Endothelial cell of umbilical vein (primary cell): ENCODE measurements at regions not wholly inside any gene's neighbourhood (a gene's known extent, or its start where the extent isn't known, plus 50 kb on each side); places are given as distances from the start of the nearest gene placed in this dataset.

Experiments used
- BruUV-seq: library from RNA; stranded (reverse); fragments of 400-500 nt; replicated peaks from 2 replicates; lab custom pipeline; 2021; lab: Mats Ljungman, UMichigan
- CTCF ChIA-PET: fragments of 300-600, 350-600 bp; sonication (Branson Sonifier 250); formaldehyde crosslinking; loops from one replicate; lab custom pipeline; 2021; ENCODE audit warnings: antibody characterized with exemption, inconsistent platforms; lab: Charles Lee
- POLR2A ChIA-PET: fragments of 300-600, 350-600 bp; sonication (Branson Sonifier 250); formaldehyde crosslinking; loops from one replicate; lab custom pipeline; 2021; ENCODE audit warnings: antibody characterized with exemption, inconsistent platforms; lab: Charles Lee
- DNase-seq: peaks from one replicate; pipeline ENCODE4 v3.0.0-alpha.2; 2011; ENCODE audit warnings: low read depth, low spot score
- FAIRE-seq: peaks from 2 replicates; lab custom pipeline; 2011; peaks lifted over from hg19 to GRCh38; lab: Jason Lieb, UNC
- H2AFZ ChIP-seq: 2 replicates; pipeline ENCODE4 v1.6.0; 2012; ENCODE audit warnings: low read depth, low read length, control low read depth, inconsistent platforms
- H3K27ac ChIP-seq: 2 replicates; pipeline ENCODE4 v1.5.1; 2011; ENCODE audit warnings: low read depth, mild to moderate bottlenecking, control low read depth, low read length, moderate library complexity; ENCODE audit not compliant: insufficient read depth
- H3K27me3 ChIP-seq, 2 experiments: 2 replicates each; pipeline versions ENCODE4 v1.6.0 to v1.6.1; 2011; ENCODE audit warnings: low read length in 2 of 2, mixed read lengths in 1 of 2; ENCODE audit not compliant: control insufficient read depth in 2 of 2, insufficient read depth in 2 of 2
- H3K36me3 ChIP-seq, 2 experiments: 2 replicates in 1 of 2; 3 replicates in 1 of 2; pipeline ENCODE4 v1.5.1; 2011; ENCODE audit warnings: low read length in 2 of 2, mild to moderate bottlenecking in 1 of 2, moderate library complexity in 1 of 2; ENCODE audit not compliant: control insufficient read depth in 2 of 2, insufficient read depth in 2 of 2; ENCODE audit errors: extremely low read depth in 1 of 2
- H3K4me1 ChIP-seq: 3 replicates; pipeline ENCODE4 v1.5.1; 2011; ENCODE audit warnings: mild to moderate bottlenecking, low read length; ENCODE audit not compliant: control insufficient read depth, insufficient read depth; ENCODE audit errors: extremely low read depth
- H3K4me2 ChIP-seq: 2 replicates; pipeline ENCODE4 v1.6.1; 2011; ENCODE audit warnings: low read length, control low read depth, mixed read lengths; ENCODE audit not compliant: insufficient read depth
- H3K4me3 ChIP-seq, 3 experiments: fragments of 200-600 bp in 1 of 3; sonication (generic), shearing (Covaris generic) in 1 of 3; replicated peaks in 1 of 3; 2 replicates each; pipeline ENCODE4 v1.5.1; 2011 to 2016; ENCODE audit warnings: control low read depth in 3 of 3, low read length in 3 of 3, mild to moderate bottlenecking in 2 of 3, inconsistent platforms in 1 of 3, low read depth in 1 of 3, moderate library complexity in 1 of 3; ENCODE audit not compliant: insufficient read depth in 1 of 3
- H3K79me2 ChIP-seq: 2 replicates; pipeline ENCODE4 v1.6.0; 2012; ENCODE audit warnings: low read length, inconsistent platforms; ENCODE audit not compliant: control insufficient read depth, insufficient read depth
- H3K9ac ChIP-seq: replicated peaks from 2 replicates; pipeline ENCODE3; 2011; ENCODE audit warnings: low read length, control low read depth; ENCODE audit not compliant: insufficient read depth; ENCODE audit errors: extremely low read depth
- H3K9me1 ChIP-seq: replicated peaks from 3 replicates; pipeline ENCODE4 v1.6.0; 2011; ENCODE audit warnings: mild to moderate bottlenecking, low read length; ENCODE audit not compliant: control insufficient read depth, insufficient read depth; ENCODE audit errors: extremely low read depth
- H3K9me3 ChIP-seq: replicated peaks from 2 replicates; pipeline ENCODE4 v1.5.1; 2012; ENCODE audit warnings: low read length, inconsistent platforms; ENCODE audit not compliant: control insufficient read depth, insufficient read depth
- H4K20me1 ChIP-seq: replicated peaks from 2 replicates; pipeline ENCODE3; 2011; ENCODE audit warnings: mild to moderate bottlenecking, low read length; ENCODE audit not compliant: control insufficient read depth, insufficient read depth; ENCODE audit errors: extremely low read depth
- EZH2 ChIP-seq: IDR thresholded peaks from 2 replicates; pipeline ENCODE4 v1.6.1; 2012; ENCODE audit warnings: borderline replicate concordance, low read depth, mild to moderate bottlenecking, moderate library complexity, low read length, inconsistent platforms; ENCODE audit not compliant: severe bottlenecking
- FOS ChIP-seq: IDR thresholded peaks from 2 replicates; pipeline ENCODE4 v1.6.1; 2011; ENCODE audit warnings: mild to moderate bottlenecking, low read length, moderate library complexity, borderline replicate concordance; ENCODE audit not compliant: insufficient read depth
- GATA2 ChIP-seq: IDR thresholded peaks from 2 replicates; pipeline ENCODE4 v1.7.0; 2011; ENCODE audit warnings: low read depth, mild to moderate bottlenecking, moderate library complexity, mixed read lengths, low read length; ENCODE audit not compliant: insufficient read length, insufficient read depth
- JUN ChIP-seq: IDR thresholded peaks from 2 replicates; pipeline ENCODE4 v1.6.1; 2011; ENCODE audit warnings: borderline replicate concordance, low read depth; ENCODE audit not compliant: insufficient read length, insufficient read depth
- MYC ChIP-seq: IDR thresholded peaks from one replicate; pipeline ENCODE4 v1.6.1; 2011; ENCODE audit warnings: mild to moderate bottlenecking, low read depth, low read length
- POLR2A ChIP-seq: IDR thresholded peaks from 2 replicates; pipeline ENCODE4 v1.6.1; 2012; ENCODE audit warnings: low read depth, mild to moderate bottlenecking, control low read depth, low read length
- POLR2AphosphoS5 ChIP-seq: IDR thresholded peaks from 2 replicates; pipeline ENCODE4 v1.6.1; 2012; ENCODE audit warnings: low read depth, mild to moderate bottlenecking, control low read depth, low read length, moderate library complexity; ENCODE audit not compliant: insufficient read depth
- dilution Hi-C: fragments of 300-500 bp; cut with MboI; formaldehyde crosslinking; loops from one replicate; pipeline ENCODE4 v1.15.0; 2019; ENCODE audit warnings: low sequenced_read_pairs; ENCODE audit not compliant: extremely low pct_ligation_motif_present
- intact Hi-C: fragments of 100-400 bp; cut with micrococcal nuclease; formaldehyde crosslinking; loops from one replicate; pipeline ENCODE4 v1.10.0; 2022
- TF ChIP-seq, protein P1 (sequence below), 2 donors: IDR thresholded peaks; 1 replicate in 1 of 2; 2 replicates in 1 of 2; pipeline ENCODE4 v1.5.1; 2011; ENCODE audit warnings: low read length in 2 of 2, mild to moderate bottlenecking in 2 of 2, moderate library complexity in 2 of 2, control low read depth in 1 of 2, inconsistent platforms in 1 of 2, low read depth in 1 of 2; ENCODE audit not compliant: insufficient read depth in 1 of 2; ENCODE audit errors: extremely low read depth in 1 of 2
- TF ChIP-seq, protein P2 (sequence below): IDR thresholded peaks from 2 replicates; pipeline ENCODE4 v1.6.1; 2011; ENCODE audit not compliant: insufficient read depth, insufficient read length

DNA sequence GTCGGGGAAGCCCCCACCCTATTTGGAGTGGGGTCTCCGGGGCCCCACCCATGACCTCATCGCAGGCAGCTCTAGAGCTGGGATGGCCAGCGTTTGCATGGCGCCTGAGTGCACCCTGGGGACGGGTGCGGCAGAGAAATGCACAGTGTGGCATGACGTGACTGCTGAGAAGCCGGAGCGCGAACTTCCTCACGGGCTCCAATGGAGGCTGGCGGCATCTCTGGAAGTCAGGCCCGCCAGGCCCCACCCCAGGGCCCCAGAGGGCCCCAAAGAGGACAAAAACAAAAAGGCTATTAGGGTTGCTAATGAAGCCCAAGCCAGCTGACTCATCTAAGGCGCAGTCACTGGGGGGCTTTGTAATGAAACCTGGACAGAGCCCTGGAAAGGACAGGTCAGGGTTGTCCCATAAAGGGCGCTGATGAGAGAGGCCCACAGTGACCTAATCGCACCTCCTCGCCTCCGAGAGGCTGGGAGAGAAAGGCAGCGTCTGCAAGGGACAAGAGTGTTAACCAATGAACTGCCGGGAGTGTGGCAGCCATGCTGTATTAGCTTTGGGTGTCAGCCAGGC lies 86.0 kb upstream of the C1QTNF7 start:
- no peaks in the 10 kb centered on the region for H3K9me1 ChIP-seq
- FAIRE-seq (no peak), DNase-seq (no peak)
- H3K27ac ChIP-seq: no peak overlapping the region
- no peaks in the 10 kb centered on the region for H3K79me2 ChIP-seq
- ChIA-PET POLR2A (no interaction called here), CTCF (no interaction called here)
- H3K9me3 ChIP-seq: no peaks in the 10 kb centered on the region
- H3K36me3 ChIP-seq: no peaks in the 10 kb centered on the region
- H2AFZ ChIP-seq: no peak overlapping the region
- TF ChIP-seq POLR2A (no peak), FOS (no peak), POLR2AphosphoS5 (no peak), EZH2 (no peak), GATA2 (no peak), JUN (no peak), MYC (no peak)
- TF ChIP-seq, protein P1, sequence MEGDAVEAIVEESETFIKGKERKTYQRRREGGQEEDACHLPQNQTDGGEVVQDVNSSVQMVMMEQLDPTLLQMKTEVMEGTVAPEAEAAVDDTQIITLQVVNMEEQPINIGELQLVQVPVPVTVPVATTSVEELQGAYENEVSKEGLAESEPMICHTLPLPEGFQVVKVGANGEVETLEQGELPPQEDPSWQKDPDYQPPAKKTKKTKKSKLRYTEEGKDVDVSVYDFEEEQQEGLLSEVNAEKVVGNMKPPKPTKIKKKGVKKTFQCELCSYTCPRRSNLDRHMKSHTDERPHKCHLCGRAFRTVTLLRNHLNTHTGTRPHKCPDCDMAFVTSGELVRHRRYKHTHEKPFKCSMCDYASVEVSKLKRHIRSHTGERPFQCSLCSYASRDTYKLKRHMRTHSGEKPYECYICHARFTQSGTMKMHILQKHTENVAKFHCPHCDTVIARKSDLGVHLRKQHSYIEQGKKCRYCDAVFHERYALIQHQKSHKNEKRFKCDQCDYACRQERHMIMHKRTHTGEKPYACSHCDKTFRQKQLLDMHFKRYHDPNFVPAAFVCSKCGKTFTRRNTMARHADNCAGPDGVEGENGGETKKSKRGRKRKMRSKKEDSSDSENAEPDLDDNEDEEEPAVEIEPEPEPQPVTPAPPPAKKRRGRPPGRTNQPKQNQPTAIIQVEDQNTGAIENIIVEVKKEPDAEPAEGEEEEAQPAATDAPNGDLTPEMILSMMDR (IDR thresholded peaks at IDR 0.05; ENCODE audit: extremely low read depth in 1 of 2, insufficient read depth in 1 of 2, low read depth in 1 of 2, low read length in 2 of 2): no peak
- TF ChIP-seq, protein P2, sequence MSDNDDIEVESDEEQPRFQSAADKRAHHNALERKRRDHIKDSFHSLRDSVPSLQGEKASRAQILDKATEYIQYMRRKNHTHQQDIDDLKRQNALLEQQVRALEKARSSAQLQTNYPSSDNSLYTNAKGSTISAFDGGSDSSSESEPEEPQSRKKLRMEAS: no peak
- BruUV-seq: no TSS peak
- no peak overlapping the region for H3K9ac ChIP-seq
- H3K4me3 ChIP-seq: no peak overlapping the region
- no peaks in the 10 kb centered on the region for H3K4me1 ChIP-seq
- no peaks in the 10 kb centered on the region for H3K27me3 ChIP-seq
- no peak overlapping the region for H3K4me2 ChIP-seq
- intact Hi-C loops: no loop called here
- no peaks in the 10 kb centered on the region for H4K20me1 ChIP-seq
- dilution Hi-C loops: no loop called here
